ENCODE measurements at regions not wholly inside any gene's neighbourhood (a gene's known extent, or its start where the extent isn't known, plus 50 kb on each side); places are given as distances from the start of the nearest gene placed in this dataset.

DNA sequence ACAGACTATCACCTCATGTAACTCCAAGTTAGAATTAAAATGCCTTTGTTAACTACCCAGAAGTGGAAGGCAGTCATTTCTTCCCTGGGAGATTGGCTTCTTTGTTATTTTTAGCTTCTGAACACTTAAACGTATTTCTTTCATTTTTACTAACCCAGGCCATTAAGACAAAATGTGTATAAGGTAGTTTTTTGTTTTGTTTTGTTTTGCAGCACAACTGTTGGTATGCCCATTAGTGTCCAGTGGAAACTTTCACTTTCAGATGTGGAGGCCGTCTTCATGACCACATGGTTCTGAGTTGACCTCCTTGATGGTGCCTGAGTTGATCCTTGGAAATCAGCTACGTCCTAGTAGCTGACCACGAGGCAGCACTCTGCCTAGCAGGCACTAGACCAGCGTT lies 264.6 kb upstream of the ZNF608 start (continued):
- TF ChIP-seq IRF4 (IDR thresholded peaks at IDR 0.05; ENCODE audit: low read depth, low read length) = peak; percentile 59; the same call in 1 of the 2 replicates
- no peak for TF ChIP-seq NBN (IDR thresholded peaks at IDR 0.05)
- TF ChIP-seq MYC (IDR thresholded peaks at IDR 0.05; ENCODE audit: insufficient read depth, insufficient read length, insufficient replicate concordance, low read length, severe bottlenecking) = no peak
- TF ChIP-seq, protein P1, sequence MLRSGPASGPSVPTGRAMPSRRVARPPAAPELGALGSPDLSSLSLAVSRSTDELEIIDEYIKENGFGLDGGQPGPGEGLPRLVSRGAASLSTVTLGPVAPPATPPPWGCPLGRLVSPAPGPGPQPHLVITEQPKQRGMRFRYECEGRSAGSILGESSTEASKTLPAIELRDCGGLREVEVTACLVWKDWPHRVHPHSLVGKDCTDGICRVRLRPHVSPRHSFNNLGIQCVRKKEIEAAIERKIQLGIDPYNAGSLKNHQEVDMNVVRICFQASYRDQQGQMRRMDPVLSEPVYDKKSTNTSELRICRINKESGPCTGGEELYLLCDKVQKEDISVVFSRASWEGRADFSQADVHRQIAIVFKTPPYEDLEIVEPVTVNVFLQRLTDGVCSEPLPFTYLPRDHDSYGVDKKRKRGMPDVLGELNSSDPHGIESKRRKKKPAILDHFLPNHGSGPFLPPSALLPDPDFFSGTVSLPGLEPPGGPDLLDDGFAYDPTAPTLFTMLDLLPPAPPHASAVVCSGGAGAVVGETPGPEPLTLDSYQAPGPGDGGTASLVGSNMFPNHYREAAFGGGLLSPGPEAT (IDR thresholded peaks at IDR 0.05; ENCODE audit: low read depth) = peak; percentile 78; the same call in 1 of the 2 replicates
- TF ChIP-seq POLR2AphosphoS2 (IDR thresholded peaks at IDR 0.05; ENCODE audit: low read depth, low read length) = no peak
- TF ChIP-seq JUND (IDR thresholded peaks at IDR 0.05; ENCODE audit: low read depth, low read length) = no peak
- TF ChIP-seq CREM (IDR thresholded peaks at IDR 0.05; ENCODE audit: low read depth) = peak; percentile 52; the same call in 1 of the 2 replicates
- 0 out of 2 replicates have a peak, but pooled peaks have one; percentile 56 for TF ChIP-seq BMI1 (IDR thresholded peaks at IDR 0.05; ENCODE audit: borderline replicate concordance)
- TF ChIP-seq, protein P2, sequence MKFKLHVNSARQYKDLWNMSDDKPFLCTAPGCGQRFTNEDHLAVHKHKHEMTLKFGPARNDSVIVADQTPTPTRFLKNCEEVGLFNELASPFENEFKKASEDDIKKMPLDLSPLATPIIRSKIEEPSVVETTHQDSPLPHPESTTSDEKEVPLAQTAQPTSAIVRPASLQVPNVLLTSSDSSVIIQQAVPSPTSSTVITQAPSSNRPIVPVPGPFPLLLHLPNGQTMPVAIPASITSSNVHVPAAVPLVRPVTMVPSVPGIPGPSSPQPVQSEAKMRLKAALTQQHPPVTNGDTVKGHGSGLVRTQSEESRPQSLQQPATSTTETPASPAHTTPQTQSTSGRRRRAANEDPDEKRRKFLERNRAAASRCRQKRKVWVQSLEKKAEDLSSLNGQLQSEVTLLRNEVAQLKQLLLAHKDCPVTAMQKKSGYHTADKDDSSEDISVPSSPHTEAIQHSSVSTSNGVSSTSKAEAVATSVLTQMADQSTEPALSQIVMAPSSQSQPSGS (IDR thresholded peaks at IDR 0.05; ENCODE audit: low read length) = peak; percentile 78
- no peak for TF ChIP-seq CHD1 (IDR thresholded peaks at IDR 0.05; ENCODE audit: low read depth, low read length)
- TF ChIP-seq, protein P3, sequence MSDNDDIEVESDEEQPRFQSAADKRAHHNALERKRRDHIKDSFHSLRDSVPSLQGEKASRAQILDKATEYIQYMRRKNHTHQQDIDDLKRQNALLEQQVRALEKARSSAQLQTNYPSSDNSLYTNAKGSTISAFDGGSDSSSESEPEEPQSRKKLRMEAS (IDR thresholded peaks at IDR 0.05; ENCODE audit: low read depth, low read length) = no peak
- no peak; the same call in 1 of the 2 replicates for TF ChIP-seq GATAD2B (conservative IDR thresholded peaks at IDR 0.05; ENCODE audit: low read depth)
- TF ChIP-seq, protein P4, sequence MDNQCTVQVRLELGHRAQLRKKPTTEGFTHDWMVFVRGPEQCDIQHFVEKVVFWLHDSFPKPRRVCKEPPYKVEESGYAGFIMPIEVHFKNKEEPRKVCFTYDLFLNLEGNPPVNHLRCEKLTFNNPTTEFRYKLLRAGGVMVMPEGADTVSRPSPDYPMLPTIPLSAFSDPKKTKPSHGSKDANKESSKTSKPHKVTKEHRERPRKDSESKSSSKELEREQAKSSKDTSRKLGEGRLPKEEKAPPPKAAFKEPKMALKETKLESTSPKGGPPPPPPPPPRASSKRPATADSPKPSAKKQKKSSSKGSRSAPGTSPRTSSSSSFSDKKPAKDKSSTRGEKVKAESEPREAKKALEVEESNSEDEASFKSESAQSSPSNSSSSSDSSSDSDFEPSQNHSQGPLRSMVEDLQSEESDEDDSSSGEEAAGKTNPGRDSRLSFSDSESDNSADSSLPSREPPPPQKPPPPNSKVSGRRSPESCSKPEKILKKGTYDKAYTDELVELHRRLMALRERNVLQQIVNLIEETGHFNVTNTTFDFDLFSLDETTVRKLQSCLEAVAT (IDR thresholded peaks at IDR 0.05) = no peak
- TF ChIP-seq CBFB (IDR thresholded peaks at IDR 0.05; ENCODE audit: low read depth) = 0 out of 2 replicates have a peak, but pooled peaks have one; percentile 38
- TF ChIP-seq BCL11A (IDR thresholded peaks at IDR 0.05; ENCODE audit: low read depth, low read length) = peak; percentile 67
- no peak for TF ChIP-seq ZNF622 (IDR thresholded peaks at IDR 0.05)
- 0 out of 3 replicates have a peak, but pooled peaks have one; percentile 14 for TF ChIP-seq POU2F2 (IDR thresholded peaks at IDR 0.05; ENCODE audit: borderline replicate concordance, low read depth, low read length)
- TF ChIP-seq, protein P5, sequence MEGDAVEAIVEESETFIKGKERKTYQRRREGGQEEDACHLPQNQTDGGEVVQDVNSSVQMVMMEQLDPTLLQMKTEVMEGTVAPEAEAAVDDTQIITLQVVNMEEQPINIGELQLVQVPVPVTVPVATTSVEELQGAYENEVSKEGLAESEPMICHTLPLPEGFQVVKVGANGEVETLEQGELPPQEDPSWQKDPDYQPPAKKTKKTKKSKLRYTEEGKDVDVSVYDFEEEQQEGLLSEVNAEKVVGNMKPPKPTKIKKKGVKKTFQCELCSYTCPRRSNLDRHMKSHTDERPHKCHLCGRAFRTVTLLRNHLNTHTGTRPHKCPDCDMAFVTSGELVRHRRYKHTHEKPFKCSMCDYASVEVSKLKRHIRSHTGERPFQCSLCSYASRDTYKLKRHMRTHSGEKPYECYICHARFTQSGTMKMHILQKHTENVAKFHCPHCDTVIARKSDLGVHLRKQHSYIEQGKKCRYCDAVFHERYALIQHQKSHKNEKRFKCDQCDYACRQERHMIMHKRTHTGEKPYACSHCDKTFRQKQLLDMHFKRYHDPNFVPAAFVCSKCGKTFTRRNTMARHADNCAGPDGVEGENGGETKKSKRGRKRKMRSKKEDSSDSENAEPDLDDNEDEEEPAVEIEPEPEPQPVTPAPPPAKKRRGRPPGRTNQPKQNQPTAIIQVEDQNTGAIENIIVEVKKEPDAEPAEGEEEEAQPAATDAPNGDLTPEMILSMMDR (IDR thresholded peaks at IDR 0.05 in 2 of 3, conservative IDR thresholded peaks at IDR 0.05 in 1 of 3; ENCODE audit: control insufficient read depth in 2 of 3, extremely low read depth in 1 of 3, insufficient read depth in 1 of 3, low read depth in 3 of 3, low read length in 3 of 3) = no peak
- TF ChIP-seq NFIC (IDR thresholded peaks at IDR 0.05; ENCODE audit: low read depth, low read length) = peak; percentile 87
- no peak for TF ChIP-seq SP1 (IDR thresholded peaks at IDR 0.05; ENCODE audit: low read depth, low read length)
- TF ChIP-seq PAX5 (IDR thresholded peaks at IDR 0.05; ENCODE audit: borderline replicate concordance, low read depth, low read length) = no peak
- TF ChIP-seq SREBF2 (IDR thresholded peaks at IDR 0.05; ENCODE audit: low read length) = no peak
- TF ChIP-seq CBX5 (IDR thresholded peaks at IDR 0.05; ENCODE audit: low read depth) = no peak
- no peak for TF ChIP-seq YBX1 (IDR thresholded peaks at IDR 0.05)
- no peak for TF ChIP-seq NR2C2 (IDR thresholded peaks at IDR 0.05; ENCODE audit: borderline replicate concordance, control insufficient read depth, insufficient read length, low read depth)

Measured in GM12878 (cell line).